SK-N-SH (cell line): ENCODE measurements at regions not wholly inside any gene's neighbourhood (a gene's known extent, or its start where the extent isn't known, plus 50 kb on each side); places are given as distances from the start of the nearest gene placed in this dataset.

Experiments used
- CTCF ChIA-PET: fragments of 300-600, 350-600 bp; formaldehyde crosslinking; extraction: SDS; loops from one replicate; lab custom pipeline; 2021; lab: Yijun Ruan, JAX
- POLR2A ChIA-PET: fragments of 350-600 bp; sonication (Branson Sonifier 250); formaldehyde crosslinking; extraction: SDS; loops from one replicate; lab custom pipeline; 2020; ENCODE audit warnings: antibody characterized with exemption, inconsistent platforms; lab: Yijun Ruan, JAX
- DNase-seq: peaks from one replicate; pipeline ENCODE4 v3.0.0; 2012
- H2AFZ ChIP-seq: fragments of 200-600 bp; sonication (generic); 2 replicates; pipeline ENCODE4 v1.8.1; 2016; ENCODE audit warnings: antibody characterized with exemption, mild to moderate bottlenecking, low read depth
- H3F3A ChIP-seq: fragments of 200-600 bp; sonication (generic); replicated peaks from 2 replicates; pipeline ENCODE3; 2016; ENCODE audit warnings: antibody characterized with exemption, mild to moderate bottlenecking; ENCODE audit not compliant: insufficient read depth
- H3K27ac ChIP-seq, 2 experiments: fragments of 200-500 bp in 1 of 2; fragments of 200-600 bp in 1 of 2; sonication (Bioruptor generic) in 1 of 2; sonication (generic), shearing (Covaris generic) in 1 of 2; 2 replicates each; pipeline versions ENCODE4 v1.5.1 to v1.6.1; 2014 to 2016; ENCODE audit warnings: low read depth in 2 of 2, inconsistent platforms in 1 of 2, low read length in 1 of 2, mild to moderate bottlenecking in 1 of 2, mixed read lengths in 1 of 2
- H3K27me3 ChIP-seq: fragments of 200-600 bp; sonication (generic), shearing (Covaris generic); 2 replicates; pipeline ENCODE4 v1.6.1; 2016; ENCODE audit warnings: mixed run types; ENCODE audit not compliant: insufficient read depth
- H3K36me3 ChIP-seq, 2 experiments: fragments of 200-500 bp in 1 of 2; fragments of 200-600 bp in 1 of 2; sonication (Bioruptor generic) in 1 of 2; sonication (generic) in 1 of 2; replicated peaks in 1 of 2; 2 replicates each; pipeline versions ENCODE3 to v1.5.1; 2014 to 2016; ENCODE audit warnings: low read length in 1 of 2, mild to moderate bottlenecking in 1 of 2; ENCODE audit not compliant: insufficient read depth in 2 of 2, control insufficient read depth in 1 of 2
- H3K4me1 ChIP-seq, 2 experiments: fragments of 200-500 bp in 1 of 2; fragments of 200-600 bp in 1 of 2; sonication (Bioruptor generic) in 1 of 2; sonication (generic), shearing (Covaris generic) in 1 of 2; 2 replicates each; pipeline versions ENCODE4 v1.5.1 to v1.6.1; 2014 to 2016; ENCODE audit warnings: low read depth in 1 of 2, low read length in 1 of 2, mixed run types in 1 of 2; ENCODE audit not compliant: insufficient read depth in 2 of 2, control insufficient read depth in 1 of 2
- H3K4me2 ChIP-seq: fragments of 200-600 bp; sonication (generic), shearing (Covaris generic); 2 replicates; pipeline ENCODE4 v1.6.1; 2017; ENCODE audit warnings: mixed run types
- H3K4me3 ChIP-seq, 2 experiments: fragments of 200-500 bp in 1 of 2; fragments of 200-600 bp in 1 of 2; sonication (Bioruptor generic) in 1 of 2; sonication (generic), shearing (Covaris generic) in 1 of 2; 2 replicates each; pipeline versions ENCODE4 v1.5.1 to v1.8.1; 2014 to 2016; ENCODE audit warnings: low read depth in 2 of 2, inconsistent platforms in 1 of 2, low read length in 1 of 2, mild to moderate bottlenecking in 1 of 2, mixed read lengths in 1 of 2, moderate library complexity in 1 of 2
- H3K79me2 ChIP-seq: fragments of 200-600 bp; sonication (generic); 2 replicates; pipeline ENCODE4 v1.8.1; 2017; ENCODE audit warnings: mild to moderate bottlenecking; ENCODE audit not compliant: insufficient read depth
- H3K9ac ChIP-seq: fragments of 200-600 bp; sonication (generic); 2 replicates; pipeline ENCODE4 v1.6.1; 2017; ENCODE audit warnings: mixed run types
- H3K9me2 ChIP-seq: fragments of 200-600 bp; sonication (generic); 2 replicates; pipeline ENCODE4 v1.6.1; 2017; ENCODE audit warnings: mixed run types
- H3K9me3 ChIP-seq: fragments of 200-600 bp; sonication (generic); 2 replicates; pipeline ENCODE4 v1.6.1; 2017; ENCODE audit warnings: mixed run types, mild to moderate bottlenecking, moderate library complexity
- H4K20me1 ChIP-seq: fragments of 200-600 bp; sonication (generic); 2 replicates; pipeline ENCODE4 v1.6.1; 2017; ENCODE audit warnings: mild to moderate bottlenecking, mixed run types; ENCODE audit not compliant: insufficient read depth
- EZH2phosphoT487 ChIP-seq: fragments of 200-600 bp; sonication (generic); IDR thresholded peaks from 2 replicates; pipeline ENCODE4 v1.6.1; 2017; ENCODE audit warnings: low read depth, mixed run types, mild to moderate bottlenecking, antibody characterized with exemption, moderate library complexity, borderline replicate concordance
- GABPA ChIP-seq: IDR thresholded peaks from 2 replicates; pipeline ENCODE4 v1.4.0; 2012; ENCODE audit warnings: low read depth, mild to moderate bottlenecking
- NFIC ChIP-seq: IDR thresholded peaks from 2 replicates; pipeline ENCODE4 v1.4.0; 2012; ENCODE audit warnings: borderline replicate concordance
- NRF1 ChIP-seq: IDR thresholded peaks from 2 replicates; pipeline ENCODE4 v1.6.1; 2012; ENCODE audit warnings: low read depth, mild to moderate bottlenecking, low read length
- RFX5 ChIP-seq: IDR thresholded peaks from 2 replicates; pipeline ENCODE4 v1.6.1; 2012; ENCODE audit warnings: mild to moderate bottlenecking, improper control_type of control experiment, low read length
- WGBS: methylation state at CpG from one replicate; pipeline ENCODE4 v1.1.6; 2017; ENCODE audit warnings: low lambda C conversion rate; 5-methylcytosine and 5-hydroxymethylcytosine counted together
- TF ChIP-seq, protein P1 (sequence below): IDR thresholded peaks from 2 replicates; pipeline ENCODE4 v1.6.1; 2012; ENCODE audit warnings: mild to moderate bottlenecking, low read depth, low read length, moderate library complexity
- TF ChIP-seq, protein P2 (sequence below): IDR thresholded peaks from 2 replicates; pipeline ENCODE4; 2012

DNA sequence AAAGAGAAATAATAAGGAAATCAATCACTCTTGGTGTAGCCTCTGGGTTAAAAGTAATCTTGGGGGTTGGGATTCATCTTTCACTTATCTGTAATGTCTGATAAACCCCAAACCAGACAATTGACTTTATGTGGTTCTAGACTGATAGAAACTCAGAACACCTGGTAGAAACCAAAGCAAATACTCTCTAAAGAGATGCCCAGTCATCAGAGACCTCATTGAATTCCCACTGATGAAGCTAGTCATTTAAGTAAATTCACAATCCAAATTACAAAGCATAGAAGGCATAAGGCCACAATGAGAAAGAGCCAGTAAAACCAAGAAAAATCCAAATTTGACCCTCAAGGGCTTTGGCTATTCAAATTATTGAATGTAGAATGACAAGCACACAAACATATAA is 250.6 kb downstream of the MBNL1 start:
- TF ChIP-seq NRF1 (no peak), GABPA (no peak), EZH2phosphoT487 (no peak), RFX5 (no peak)
- TF ChIP-seq, all 33 proteins: peak for 0
- H3K4me3 ChIP-seq: no peak overlapping the region
- no peak overlapping the region for H2AFZ ChIP-seq
- H3K9me2 ChIP-seq: no peaks in the 10 kb centered on the region
- H3K36me3 ChIP-seq: no peaks in the 10 kb centered on the region
- no peak overlapping the region for H3K27ac ChIP-seq
- H3K9ac ChIP-seq: no peak overlapping the region
- H3K4me1 ChIP-seq: no peaks in the 10 kb centered on the region
- H4K20me1 ChIP-seq: no peaks in the 10 kb centered on the region
- H3K79me2 ChIP-seq: no peaks in the 10 kb centered on the region
- H3F3A ChIP-seq: no peaks in the 10 kb centered on the region
- CTCF ChIA-PET: interaction anchor here (0.8 to 1.9 kb wide), 2 partner anchors 47 to 51 kb away, joined by 3 to 8 read pairs; no protein-coding TSS in a partner anchor
- H3K4me2 ChIP-seq: no peak overlapping the region
- H3K9me3 ChIP-seq: no peaks in the 10 kb centered on the region
- POLR2A ChIA-PET: no interaction called here
- H3K27me3 ChIP-seq: no peaks in the 10 kb centered on the region
- no peak for DNase-seq

DNA sequence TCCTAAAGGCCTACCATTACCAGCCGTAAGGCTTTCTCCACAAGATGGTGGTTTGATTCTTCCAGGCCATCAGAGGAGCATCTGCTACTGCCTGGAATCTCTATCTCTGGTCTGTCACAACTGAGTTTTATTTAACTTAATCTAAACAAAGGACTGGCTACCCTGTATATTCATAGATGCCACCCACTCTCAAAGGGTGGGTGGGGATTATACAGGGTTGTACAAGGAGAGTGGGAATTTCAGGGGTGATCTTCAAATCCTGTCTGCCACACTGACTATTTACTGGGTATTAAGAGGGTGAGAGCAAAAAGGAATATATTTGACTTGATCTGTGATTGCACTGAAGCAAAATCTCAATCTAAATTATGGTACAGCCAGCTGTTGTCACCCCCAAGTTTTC is 253.3 kb downstream of the MBNL1 start:
- Histone ChIP-seq H3K9me2 (no peaks in the 10 kb centered on the region), H3K4me2 (no peak overlapping the region), H3K79me2 (no peaks in the 10 kb centered on the region), H3K27ac (no peak overlapping the region), H3K9me3 (no peaks in the 10 kb centered on the region), H3F3A (no peaks in the 10 kb centered on the region), H3K4me3 (no peak overlapping the region), H3K4me1 (no peaks in the 10 kb centered on the region), H3K9ac (no peak overlapping the region), H2AFZ (no peak overlapping the region), H4K20me1 (no peaks in the 10 kb centered on the region), H3K36me3 (no peaks in the 10 kb centered on the region), H3K27me3 (no peaks in the 10 kb centered on the region)
- DNase-seq: no peak
- TF ChIP-seq NFIC: no peak
- TF ChIP-seq, protein P1, sequence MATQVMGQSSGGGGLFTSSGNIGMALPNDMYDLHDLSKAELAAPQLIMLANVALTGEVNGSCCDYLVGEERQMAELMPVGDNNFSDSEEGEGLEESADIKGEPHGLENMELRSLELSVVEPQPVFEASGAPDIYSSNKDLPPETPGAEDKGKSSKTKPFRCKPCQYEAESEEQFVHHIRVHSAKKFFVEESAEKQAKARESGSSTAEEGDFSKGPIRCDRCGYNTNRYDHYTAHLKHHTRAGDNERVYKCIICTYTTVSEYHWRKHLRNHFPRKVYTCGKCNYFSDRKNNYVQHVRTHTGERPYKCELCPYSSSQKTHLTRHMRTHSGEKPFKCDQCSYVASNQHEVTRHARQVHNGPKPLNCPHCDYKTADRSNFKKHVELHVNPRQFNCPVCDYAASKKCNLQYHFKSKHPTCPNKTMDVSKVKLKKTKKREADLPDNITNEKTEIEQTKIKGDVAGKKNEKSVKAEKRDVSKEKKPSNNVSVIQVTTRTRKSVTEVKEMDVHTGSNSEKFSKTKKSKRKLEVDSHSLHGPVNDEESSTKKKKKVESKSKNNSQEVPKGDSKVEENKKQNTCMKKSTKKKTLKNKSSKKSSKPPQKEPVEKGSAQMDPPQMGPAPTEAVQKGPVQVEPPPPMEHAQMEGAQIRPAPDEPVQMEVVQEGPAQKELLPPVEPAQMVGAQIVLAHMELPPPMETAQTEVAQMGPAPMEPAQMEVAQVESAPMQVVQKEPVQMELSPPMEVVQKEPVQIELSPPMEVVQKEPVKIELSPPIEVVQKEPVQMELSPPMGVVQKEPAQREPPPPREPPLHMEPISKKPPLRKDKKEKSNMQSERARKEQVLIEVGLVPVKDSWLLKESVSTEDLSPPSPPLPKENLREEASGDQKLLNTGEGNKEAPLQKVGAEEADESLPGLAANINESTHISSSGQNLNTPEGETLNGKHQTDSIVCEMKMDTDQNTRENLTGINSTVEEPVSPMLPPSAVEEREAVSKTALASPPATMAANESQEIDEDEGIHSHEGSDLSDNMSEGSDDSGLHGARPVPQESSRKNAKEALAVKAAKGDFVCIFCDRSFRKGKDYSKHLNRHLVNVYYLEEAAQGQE: no peak
- TF ChIP-seq, protein P2, sequence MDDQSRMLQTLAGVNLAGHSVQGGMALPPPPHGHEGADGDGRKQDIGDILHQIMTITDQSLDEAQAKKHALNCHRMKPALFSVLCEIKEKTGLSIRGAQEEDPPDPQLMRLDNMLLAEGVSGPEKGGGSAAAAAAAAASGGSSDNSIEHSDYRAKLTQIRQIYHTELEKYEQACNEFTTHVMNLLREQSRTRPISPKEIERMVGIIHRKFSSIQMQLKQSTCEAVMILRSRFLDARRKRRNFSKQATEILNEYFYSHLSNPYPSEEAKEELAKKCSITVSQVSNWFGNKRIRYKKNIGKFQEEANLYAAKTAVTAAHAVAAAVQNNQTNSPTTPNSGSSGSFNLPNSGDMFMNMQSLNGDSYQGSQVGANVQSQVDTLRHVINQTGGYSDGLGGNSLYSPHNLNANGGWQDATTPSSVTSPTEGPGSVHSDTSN: no peak
- WGBS: 100% methylated on average over 1 of the region's 1 CpG
- CTCF ChIA-PET: interaction anchor here (0.8 to 1.0 kb wide), 2 partner anchors 15 to 53 kb away, joined by 3 read pairs; no protein-coding TSS in a partner anchor
- POLR2A ChIA-PET: no interaction called here
